NCI-H510A treated with DMSO at 0.1 percent for 48 hours (cell line): ENCODE measurements at regions not wholly inside any gene's neighbourhood (a gene's known extent, or its start where the extent isn't known, plus 50 kb on each side); places are given as distances from the start of the nearest gene placed in this dataset.
"Not testable (repeated sequence)": the region's sequence is repeated elsewhere in the genome, so short reads cannot be mapped to it uniquely, and the experiment has no call there.

Source experiments
- DNase-seq: peaks from one replicate; lab custom pipeline; 2025; lab: John Stamatoyannopoulos, UW

GRCh38 chr19:29154163-29154562, 58.8 kb downstream of the UQCRFS1 start:
- no peak for DNase-seq

- DNase-seq: no peak
Observed at GRCh38 chr19:29145756-29146155, 67.2 kb downstream of the UQCRFS1 start.

- no peak for DNase-seq
Observed at GRCh38 chr19:29143183-29143582, 69.8 kb downstream of the UQCRFS1 start.

GRCh38 chr19:29139227-29139626, 73.7 kb downstream of the UQCRFS1 start:
- DNase-seq: no peak

GRCh38 chr19:29138206-29138605, 74.7 kb downstream of the UQCRFS1 start:
- DNase-seq: not testable (repeated sequence)

- no peak for DNase-seq
Observed at GRCh38 chr19:29131456-29131855, 81.5 kb downstream of the UQCRFS1 start.

- no peak for DNase-seq
Observed at GRCh38 chr19:29129148-29129547, 83.8 kb downstream of the UQCRFS1 start.

- no peak for DNase-seq
Observed at GRCh38 chr19:29128203-29128602, 84.7 kb downstream of the UQCRFS1 start.

GRCh38 chr19:29122185-29122584, 90.8 kb downstream of the UQCRFS1 start:
- no peak for DNase-seq

- no peak for DNase-seq
Observed at GRCh38 chr19:29121684-29122083, 91.3 kb downstream of the UQCRFS1 start.

- DNase-seq: no peak
Observed at GRCh38 chr19:29120466-29120865, 92.5 kb downstream of the UQCRFS1 start.

GRCh38 chr19:29119590-29119989, 93.4 kb downstream of the UQCRFS1 start:
- no peak for DNase-seq

GRCh38 chr19:29118389-29118788, 94.6 kb downstream of the UQCRFS1 start:
- DNase-seq: no peak

- no peak for DNase-seq
Observed at GRCh38 chr19:29117926-29118325, 95.0 kb downstream of the UQCRFS1 start.

- DNase-seq: no peak
Observed at GRCh38 chr19:29115181-29115580, 97.8 kb downstream of the UQCRFS1 start.

- DNase-seq: no peak
Observed at GRCh38 chr19:29113838-29114237, 99.1 kb downstream of the UQCRFS1 start.

GRCh38 chr19:29111576-29111975, 101.4 kb downstream of the UQCRFS1 start:
- DNase-seq: no peak

- no peak for DNase-seq
Observed at GRCh38 chr19:29107831-29108230, 105.1 kb downstream of the UQCRFS1 start.

GRCh38 chr19:29106346-29106885, 106.5 kb downstream of the UQCRFS1 start:
- DNase-seq: no peak

- DNase-seq: no peak
Observed at GRCh38 chr19:29105629-29106292, 107.2 kb downstream of the UQCRFS1 start.

- DNase-seq: no peak
Observed at GRCh38 chr19:29104605-29105241, 108.2 kb downstream of the UQCRFS1 start.

- DNase-seq: no peak
Observed at GRCh38 chr19:29098863-29099481, 114.0 kb downstream of the UQCRFS1 start.

- no peak for DNase-seq
Observed at GRCh38 chr19:29098091-29098490, 114.9 kb downstream of the UQCRFS1 start.
